HepG2 (cell line): ENCODE measurements at regions not wholly inside any gene's neighbourhood (a gene's known extent, or its start where the extent isn't known, plus 50 kb on each side); places are given as distances from the start of the nearest gene placed in this dataset.
"Not testable (repeated sequence)": the region's sequence is repeated elsewhere in the genome, so short reads cannot be mapped to it uniquely, and the experiment has no call there.

Experiments used
- BATF2 ChIP-seq: sonication (generic); formaldehyde crosslinking; IDR thresholded peaks from 2 replicates; pipeline ENCODE4 v1.8.0; 2022; ENCODE audit warnings: mild to moderate bottlenecking, missing genetic modification reagents, moderate library complexity
- HDAC2 ChIP-seq: sonication (generic); formaldehyde crosslinking; IDR thresholded peaks from 2 replicates; pipeline ENCODE4 v1.4.0; 2020; ENCODE audit warnings: missing genetic modification reagents
- IRF1 ChIP-seq: sonication (generic); formaldehyde crosslinking; IDR thresholded peaks from 2 replicates; pipeline ENCODE4 v1.4.0; 2020; ENCODE audit warnings: low read depth, mild to moderate bottlenecking, missing genetic modification reagents
- KDM1A ChIP-seq: IDR thresholded peaks from 2 replicates; pipeline ENCODE4 v1.6.1; 2016; ENCODE audit warnings: missing compliant biosample characterization
- MXI1 ChIP-seq: IDR thresholded peaks from 3 replicates; pipeline ENCODE4 v1.6.1; 2012; ENCODE audit warnings: low read depth, low read length, inconsistent platforms, borderline replicate concordance
- PAXIP1 ChIP-seq: sonication (generic); formaldehyde crosslinking; conservative IDR thresholded peaks from 2 replicates; pipeline ENCODE4 v1.4.0; 2020; ENCODE audit warnings: mild to moderate bottlenecking, missing genetic modification reagents, moderate library complexity
- POLR2G ChIP-seq: fragments of 200-400 bp; formaldehyde crosslinking; IDR thresholded peaks from 2 replicates; pipeline ENCODE4 v1.6.1; 2018; ENCODE audit warnings: mild to moderate bottlenecking, low read depth, low read length, moderate library complexity
- SMAD3 ChIP-seq: sonication (generic); formaldehyde crosslinking; IDR thresholded peaks from 2 replicates; pipeline ENCODE4 v1.4.0; 2020; ENCODE audit warnings: missing genetic modification reagents
- ZNF510 ChIP-seq: sonication (generic); formaldehyde crosslinking; IDR thresholded peaks from 2 replicates; pipeline ENCODE4 v1.4.0; 2020; ENCODE audit warnings: low read depth, mild to moderate bottlenecking, missing genetic modification reagents
- TF ChIP-seq, protein P1 (sequence below): sonication (generic); formaldehyde crosslinking; IDR thresholded peaks from 2 replicates; pipeline ENCODE4 v1.5.0; 2020; ENCODE audit warnings: mild to moderate bottlenecking, missing genetic modification reagents, moderate library complexity

- not testable (repeated sequence) for TF ChIP-seq POLR2G; IRF1 (CRISPR knock-in tag); PAXIP1 (CRISPR knock-in tag); ZNF510 (CRISPR knock-in tag); MXI1; BATF2 (CRISPR knock-in tag); HDAC2 (CRISPR knock-in tag); SMAD3 (CRISPR knock-in tag); KDM1A (CRISPR knock-in tag)
- TF ChIP-seq, protein P1, sequence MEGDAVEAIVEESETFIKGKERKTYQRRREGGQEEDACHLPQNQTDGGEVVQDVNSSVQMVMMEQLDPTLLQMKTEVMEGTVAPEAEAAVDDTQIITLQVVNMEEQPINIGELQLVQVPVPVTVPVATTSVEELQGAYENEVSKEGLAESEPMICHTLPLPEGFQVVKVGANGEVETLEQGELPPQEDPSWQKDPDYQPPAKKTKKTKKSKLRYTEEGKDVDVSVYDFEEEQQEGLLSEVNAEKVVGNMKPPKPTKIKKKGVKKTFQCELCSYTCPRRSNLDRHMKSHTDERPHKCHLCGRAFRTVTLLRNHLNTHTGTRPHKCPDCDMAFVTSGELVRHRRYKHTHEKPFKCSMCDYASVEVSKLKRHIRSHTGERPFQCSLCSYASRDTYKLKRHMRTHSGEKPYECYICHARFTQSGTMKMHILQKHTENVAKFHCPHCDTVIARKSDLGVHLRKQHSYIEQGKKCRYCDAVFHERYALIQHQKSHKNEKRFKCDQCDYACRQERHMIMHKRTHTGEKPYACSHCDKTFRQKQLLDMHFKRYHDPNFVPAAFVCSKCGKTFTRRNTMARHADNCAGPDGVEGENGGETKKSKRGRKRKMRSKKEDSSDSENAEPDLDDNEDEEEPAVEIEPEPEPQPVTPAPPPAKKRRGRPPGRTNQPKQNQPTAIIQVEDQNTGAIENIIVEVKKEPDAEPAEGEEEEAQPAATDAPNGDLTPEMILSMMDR (CRISPR knock-in tag), result not testable (repeated sequence)
Measured at GRCh38 chr1:173327987-173328386, 120.9 kb upstream of the TNFSF4 start.
